NCI-H2227 treated with DMSO at 0.1 percent for 48 hours (cell line): ENCODE measurements at regions not wholly inside any gene's neighbourhood (a gene's known extent, or its start where the extent isn't known, plus 50 kb on each side); places are given as distances from the start of the nearest gene placed in this dataset.

Experiments
- DNase-seq: peaks from one replicate; lab custom pipeline; 2025; lab: John Stamatoyannopoulos, UW

DNA sequence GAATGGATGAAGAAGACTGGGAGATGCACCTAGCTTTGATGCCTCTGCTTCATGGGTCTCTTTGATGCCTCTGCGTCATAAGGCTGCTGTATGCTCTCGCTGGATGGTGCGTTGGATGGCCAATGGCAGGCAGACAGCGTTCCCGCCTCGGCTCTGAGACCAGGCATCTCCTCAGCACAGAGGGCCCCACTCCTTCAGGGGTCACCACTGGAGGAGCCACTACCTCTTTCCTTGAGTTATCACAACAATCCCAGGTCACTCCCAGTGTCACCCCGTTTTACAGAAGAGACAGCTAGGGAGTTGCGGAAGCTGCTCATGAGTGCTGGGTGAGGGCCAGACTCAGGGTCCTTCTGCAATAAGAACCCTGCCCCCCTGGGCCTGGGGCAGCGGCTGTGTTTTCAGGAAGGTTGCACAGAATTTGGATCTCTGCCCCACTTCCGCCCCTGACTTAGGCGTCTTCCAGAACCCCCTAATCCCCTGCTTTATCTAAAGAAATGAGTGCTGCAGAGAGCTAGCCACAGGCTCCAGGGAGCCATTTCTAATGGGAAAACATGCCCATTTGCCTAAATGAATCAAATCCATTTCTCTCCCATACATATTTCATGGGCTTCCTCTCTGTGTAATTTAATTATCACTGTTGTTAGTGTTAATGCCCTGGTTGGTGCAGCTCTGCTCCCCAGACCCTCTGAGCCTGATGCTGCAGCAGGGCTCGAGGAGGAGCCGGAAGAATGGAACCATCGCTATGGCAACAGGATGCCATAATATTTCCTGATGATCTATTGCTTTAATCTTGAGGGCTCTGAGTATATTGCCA, 131.8 kb upstream of the HS6ST1 start:
- DNase-seq, result no peak

DNA sequence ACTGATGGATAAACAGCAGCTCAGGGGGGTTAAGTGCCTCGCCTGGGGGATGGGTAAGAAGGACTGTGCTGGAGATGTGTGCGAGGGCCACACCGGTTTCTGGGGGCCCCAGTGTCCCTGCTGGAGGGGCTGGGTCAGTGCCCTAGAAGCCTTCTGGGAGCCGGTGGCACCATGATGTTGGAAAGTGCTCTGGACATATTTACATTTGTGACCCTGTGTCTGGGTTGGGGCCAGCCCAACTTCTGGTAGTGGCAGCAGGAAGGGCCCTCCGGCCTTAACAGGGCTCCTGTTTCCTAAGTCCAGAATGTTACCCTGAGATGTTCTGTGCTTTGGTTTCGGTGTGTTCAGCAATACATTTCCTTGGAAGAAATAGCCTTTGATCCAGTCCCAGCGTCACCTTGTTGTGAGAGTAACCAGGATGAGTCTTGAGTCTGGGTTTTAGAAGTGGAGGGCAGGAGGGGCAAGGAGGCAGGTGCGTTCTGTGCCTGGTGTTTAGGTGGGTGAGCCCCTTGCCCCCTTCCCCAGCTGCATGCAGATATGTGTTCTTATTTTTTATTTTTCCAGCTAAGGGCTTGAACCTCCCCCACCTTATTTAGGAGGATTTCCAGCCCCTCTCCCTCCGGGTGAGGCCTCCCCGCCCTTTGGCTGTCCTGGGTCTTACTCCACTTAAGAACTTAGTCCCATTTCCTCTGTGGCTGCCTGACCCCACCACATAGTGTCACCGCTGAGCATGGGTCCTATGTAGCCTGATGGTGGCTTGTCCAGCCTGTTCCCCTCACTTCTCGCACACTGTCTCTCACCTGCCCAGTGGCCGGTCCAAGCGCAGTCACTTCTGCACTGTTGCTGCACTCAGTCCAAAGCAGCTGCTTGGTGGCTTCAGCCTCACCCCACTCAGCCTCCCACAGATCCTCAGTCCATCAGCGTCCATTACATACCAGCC, 132.7 kb upstream of the HS6ST1 start:
- DNase-seq, result no peak

DNA sequence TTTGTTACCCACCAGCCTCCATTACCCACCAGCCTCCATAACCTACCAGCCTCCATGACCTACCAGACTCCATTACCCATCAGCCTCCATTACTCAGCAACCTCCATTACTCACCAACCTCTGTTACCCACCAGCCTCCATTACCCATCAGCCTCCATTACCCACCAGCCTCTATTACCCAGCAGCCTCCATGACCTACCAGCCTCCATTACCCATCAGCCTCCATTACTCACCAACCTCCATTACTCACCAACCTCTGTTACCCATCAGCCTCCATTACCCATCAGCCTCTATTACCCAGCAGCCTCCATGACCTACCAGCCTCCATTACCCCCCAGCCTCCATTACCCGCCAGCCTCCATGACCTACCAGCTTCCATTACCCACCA, 133.3 kb upstream of the HS6ST1 start:
- DNase-seq, result no peak

DNA sequence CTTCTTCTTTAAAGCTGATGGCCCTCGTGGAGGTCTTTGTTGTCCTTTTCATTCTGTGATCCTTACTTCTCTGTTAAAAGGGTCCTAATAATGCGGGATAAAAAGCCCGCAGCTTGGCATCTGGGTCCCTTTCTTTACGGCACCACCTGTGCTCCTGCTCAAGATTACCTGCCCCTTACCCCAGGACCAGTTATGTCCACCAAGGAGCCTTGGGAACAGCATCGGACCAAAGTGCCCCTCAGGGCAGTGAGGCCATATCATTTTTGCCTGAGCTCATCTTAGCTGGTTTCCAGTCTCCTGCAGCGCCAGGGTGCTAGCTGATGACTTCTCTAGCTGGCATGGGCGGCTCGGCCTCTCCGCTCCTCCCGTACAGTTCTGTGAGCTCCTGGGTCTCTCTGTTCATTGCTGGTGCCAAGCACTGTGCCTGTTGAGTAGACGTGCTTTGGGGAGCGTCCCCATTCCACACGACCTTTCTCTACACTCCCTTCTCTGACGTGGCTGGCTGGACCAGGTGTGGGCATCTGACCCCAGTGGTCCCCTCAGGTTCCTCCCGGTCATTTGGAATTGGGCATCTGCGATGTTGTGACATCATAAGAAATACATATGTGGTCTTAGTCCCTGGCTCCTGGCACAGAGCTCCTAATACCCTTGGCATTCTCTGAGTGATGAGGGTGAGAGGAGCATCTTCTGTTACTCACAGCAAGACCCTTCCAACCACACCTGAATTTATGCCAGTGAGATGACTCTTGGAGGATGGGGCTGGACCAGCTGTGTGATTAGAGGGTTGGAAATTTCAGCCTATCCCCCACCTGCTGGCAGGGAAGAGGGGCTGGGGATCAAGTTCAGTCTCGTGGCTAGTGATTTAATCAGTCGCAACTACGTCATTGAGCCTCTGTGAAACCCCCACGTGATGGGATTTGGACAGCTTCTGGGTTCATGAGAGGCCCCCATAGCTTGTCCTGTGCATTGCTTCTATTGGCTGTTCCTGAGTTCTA, 134.2 kb upstream of the HS6ST1 start:
- DNase-seq, result no peak

DNA sequence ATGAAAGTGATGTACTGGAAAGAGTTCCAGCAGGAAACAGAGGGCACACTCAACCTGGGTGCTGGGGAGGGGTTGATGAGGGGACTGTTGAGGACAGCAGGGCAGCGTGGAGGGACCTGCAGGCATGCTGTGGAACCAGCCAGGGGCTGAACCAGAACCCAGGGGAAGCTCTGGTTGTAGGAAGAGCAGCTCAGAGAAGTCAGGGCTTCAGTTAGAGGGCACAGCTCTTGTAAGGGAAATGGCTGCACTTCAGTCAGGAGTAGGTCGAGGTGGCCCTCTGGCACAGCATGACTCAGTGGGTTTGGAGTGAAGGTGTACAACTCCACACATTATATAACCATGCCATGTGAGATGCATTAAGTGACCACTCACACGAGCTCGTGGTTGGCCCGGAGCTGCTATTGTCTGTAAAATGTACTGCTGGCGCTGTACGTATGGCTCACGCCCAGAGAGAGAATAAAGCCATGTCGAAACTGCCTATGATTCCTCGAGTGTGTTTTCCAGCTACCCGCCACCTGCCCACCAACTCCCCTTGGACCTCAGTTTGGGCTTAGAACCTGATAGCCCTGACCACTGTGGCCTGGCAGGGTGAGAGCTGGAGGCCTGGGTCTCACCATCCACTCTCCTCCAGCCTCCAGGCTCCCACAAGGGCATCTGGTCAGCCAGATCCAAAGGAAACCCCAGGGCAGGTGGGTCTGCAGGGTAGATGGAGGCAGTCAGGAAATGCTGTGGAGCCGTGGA, 136.5 kb upstream of the HS6ST1 start:
- no peak for DNase-seq

DNA sequence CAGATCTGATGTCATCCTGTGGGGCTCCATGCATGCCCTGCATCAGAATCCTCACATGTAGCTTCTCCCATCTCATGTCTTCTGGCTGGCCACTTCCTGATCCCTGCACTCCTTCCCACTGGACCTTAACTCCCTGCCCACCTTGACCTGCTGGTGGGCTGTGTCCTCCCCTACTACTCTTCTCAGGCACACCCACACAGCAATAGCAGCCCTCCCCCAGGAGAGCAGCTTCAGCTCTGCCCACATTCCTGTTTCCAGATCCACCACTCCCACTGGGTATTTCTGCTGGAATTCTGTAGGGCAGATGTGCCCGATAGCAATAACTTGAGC, 137.0 kb upstream of the HS6ST1 start:
- no peak for DNase-seq

DNA sequence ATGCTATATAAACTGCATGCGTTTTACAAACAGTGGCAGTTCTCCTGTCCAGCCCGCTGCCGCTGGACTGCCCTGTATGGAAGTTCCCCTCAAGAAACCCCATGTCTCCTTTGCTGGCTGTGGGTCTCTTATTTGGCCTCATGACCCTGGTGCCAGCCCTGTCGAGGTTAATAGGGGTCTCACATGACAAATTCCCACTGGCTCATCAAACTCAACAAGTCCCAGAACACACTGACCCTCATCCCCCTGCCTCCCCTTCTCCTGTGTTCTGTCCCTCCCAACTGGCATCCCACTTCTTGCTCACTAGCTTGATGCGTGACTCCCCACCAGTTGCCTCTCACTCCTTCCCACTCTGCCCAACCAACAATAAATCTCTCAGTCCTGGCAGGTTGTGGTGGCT, 137.6 kb upstream of the HS6ST1 start:
- no peak for DNase-seq

DNA sequence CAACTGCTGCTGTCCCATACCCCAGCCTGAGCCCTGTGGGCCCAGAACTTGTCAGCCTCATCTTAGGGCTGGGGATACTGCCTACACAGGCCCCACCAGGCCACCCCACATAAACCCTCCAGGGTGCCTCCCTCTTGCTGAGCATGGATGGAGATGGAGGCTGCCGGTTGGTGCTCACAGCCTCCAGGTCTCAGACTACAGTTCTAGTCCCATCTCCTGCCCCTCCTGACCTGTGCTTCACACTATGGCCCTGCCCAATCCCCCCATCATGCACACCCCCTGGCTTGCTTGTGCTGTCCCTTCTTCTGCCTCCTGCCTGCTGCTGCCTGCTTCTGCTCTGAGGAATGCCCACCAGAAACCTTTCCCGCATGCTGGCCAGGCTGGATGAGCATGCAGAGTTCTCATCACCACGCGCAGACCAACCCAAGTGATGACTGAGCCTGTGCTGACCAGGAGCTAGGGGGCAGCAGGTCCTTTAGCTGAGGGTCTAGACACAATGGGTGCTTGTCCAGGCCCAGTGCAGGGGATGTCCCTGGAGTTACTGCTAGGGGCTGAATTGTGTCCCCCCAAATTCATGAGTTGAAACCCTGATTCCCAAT, 138.4 kb upstream of the HS6ST1 start:
- no peak for DNase-seq

DNA sequence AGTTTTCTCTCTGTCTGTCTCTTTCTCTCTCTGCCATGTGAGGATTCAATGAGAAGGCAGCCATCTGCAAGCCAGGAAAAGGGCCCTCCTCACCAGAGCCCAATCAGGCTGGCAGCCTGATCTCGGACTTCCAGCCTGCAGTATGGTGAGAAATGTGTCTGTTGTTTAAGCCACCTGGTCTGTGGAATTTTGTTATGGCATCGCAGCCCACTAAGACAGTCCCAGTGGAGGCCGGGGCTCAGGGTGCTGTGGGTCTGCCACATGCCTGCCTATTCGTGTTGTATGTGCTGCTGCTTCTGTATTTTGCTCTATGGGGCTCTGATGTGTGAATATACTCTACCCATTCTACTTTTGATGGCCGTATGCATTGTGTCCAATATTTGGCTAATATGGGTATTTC, 139.0 kb upstream of the HS6ST1 start:
- no peak for DNase-seq

DNA sequence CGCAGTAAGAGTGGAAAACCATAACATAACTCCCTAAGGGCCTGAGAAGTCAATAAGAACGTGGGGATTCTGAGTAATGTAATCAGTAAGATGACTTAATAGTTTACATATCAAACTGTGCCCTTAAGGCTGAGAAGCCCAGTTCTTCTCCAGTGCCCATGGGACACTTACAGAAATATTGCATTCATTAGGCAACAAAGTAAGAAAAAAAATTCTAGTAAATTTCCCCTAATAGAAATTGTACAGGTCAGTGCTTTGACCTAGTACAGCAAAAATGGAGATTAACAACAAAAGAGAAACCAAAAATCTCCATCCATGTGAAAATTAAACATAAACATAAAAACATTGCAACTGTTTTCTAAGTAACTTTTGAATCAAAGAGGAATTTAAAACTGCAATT, 139.8 kb upstream of the HS6ST1 start:
- DNase-seq, result no peak

DNA sequence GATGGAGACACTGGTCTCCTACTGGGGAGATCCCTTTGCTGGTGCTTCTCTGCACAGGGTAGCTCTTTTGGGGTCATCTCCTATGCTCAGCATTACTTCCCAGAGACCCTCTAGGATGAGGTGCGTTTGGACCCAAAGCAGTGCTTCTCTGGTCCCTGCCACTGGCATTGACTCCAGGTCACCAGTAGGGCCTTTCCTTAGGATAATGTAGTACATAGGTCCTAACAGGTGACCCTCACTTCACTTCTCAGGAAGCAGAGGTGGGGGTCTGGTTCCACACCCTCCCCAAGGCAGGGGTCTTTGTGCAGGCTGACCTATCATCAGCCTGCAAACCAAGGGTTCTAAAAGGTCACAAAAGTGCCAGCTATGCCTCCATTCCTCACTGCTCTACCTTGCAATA, 145.8 kb upstream of the HS6ST1 start:
- DNase-seq, result no peak

DNA sequence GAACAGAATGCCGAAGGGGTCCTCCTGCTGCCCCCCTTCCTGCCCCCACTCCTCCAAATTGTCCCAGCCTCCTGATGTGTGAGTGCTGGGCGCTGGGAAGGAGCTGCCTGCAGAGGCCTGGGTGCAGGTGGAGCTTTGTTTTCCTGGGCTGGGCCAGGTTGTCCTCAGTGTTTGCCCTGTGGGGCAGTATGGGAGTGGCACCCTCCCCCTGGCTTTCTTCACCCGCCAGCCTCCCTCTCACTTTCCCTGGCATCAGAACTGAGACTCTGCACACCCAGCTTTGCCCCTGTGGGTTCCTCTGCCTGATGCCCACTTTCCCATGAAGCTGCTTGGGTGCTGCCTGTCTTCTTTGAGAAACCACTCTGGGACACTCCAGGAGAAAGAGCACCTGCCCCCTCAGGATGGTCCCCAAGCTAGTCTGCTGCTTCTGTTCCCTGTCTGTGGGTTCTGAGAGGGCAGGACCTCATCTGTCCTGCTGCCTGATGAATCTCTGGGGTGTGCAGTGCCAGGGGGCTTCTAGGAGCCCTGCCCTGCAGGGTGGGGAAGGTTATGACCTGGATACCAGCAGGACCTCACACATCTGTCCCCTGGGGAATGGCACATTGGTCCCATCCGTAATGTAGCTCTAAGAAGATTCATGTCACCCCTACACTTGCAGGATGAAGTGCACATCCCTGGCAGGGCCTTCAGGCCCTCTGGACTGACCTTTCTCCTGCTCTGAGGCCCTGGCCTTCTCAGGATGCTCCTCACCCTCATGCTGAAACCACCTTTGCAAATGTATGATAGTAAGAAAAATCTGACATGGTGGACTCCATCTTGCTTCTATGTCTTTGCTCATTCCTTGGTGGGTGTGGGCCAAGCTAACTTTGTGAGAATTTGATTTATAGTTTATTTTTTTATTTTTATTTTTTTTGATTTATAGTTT, 146.8 kb upstream of the HS6ST1 start:
- DNase-seq, result no peak

DNA sequence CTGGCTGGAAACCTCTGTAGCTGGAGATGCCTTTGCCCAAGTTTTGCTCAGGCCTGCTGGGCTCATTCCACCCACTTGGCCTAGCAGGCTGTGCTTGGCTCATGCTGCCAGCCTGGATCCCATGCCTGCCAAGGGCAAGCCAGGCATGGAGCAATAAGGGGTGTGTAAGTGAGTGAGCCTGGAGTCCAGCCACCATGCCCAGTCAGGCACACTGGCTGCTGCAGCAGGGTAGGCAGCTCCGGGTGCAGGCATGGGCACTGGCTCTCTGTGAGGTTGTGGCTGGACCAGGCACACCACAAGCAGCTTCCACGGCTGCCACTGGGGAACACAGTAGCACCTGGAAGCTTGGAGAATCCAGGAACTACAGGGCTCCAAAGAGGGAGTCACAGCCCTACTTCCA, 147.7 kb upstream of the HS6ST1 start:
- DNase-seq, result no peak

DNA sequence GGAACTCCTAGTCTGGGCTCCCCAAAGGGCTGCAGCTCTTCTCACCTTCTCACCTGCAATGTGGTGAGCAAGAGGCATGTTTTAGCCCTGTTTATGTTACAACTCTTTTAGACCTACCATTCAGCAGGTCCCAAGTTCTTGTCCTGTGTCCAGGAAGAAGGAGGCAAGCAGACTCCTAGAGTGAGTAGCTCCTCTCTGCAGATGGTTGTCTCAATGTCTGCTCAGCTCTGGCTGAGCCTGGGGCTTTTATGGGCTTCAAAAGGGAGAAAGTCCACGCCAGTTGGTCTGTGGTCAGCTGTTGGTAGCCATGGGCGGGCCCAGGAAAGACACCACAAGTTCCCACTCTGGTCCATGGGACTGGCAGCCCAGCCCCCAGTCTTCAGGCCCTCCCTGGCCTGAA, 148.1 kb upstream of the HS6ST1 start:
- no peak for DNase-seq

DNA sequence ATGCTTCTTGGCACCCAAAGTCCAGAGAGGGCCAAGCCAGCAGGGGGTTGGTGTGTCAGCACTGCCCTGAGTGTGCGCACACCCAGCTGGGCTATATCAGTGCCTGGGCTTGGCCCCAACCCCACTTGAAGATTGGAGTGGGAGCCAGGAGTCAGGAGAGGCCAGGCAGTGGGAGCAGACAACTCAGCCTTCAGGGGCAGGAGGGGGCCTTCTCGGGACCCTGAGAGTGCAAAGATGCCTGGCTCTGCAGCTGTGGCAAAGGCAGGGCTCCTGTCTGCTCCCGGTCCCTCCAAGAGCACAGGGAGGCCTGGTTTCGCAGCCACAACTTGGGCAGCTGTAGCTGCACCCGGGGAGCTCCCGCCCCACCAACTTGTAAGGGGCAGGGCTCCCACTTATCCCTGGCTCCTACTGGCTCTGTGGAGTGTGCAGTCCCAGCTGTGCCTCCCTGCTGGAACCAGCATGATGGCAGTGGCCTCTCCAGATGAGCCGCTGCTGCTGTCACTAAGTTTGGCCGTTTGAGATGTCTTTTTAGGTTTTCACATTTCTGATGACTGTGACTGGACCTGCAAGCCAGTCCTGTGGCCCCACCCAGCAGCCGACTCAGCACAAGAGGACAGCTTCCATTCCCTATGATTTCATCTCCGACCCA, 148.8 kb upstream of the HS6ST1 start:
- DNase-seq, result no peak

DNA sequence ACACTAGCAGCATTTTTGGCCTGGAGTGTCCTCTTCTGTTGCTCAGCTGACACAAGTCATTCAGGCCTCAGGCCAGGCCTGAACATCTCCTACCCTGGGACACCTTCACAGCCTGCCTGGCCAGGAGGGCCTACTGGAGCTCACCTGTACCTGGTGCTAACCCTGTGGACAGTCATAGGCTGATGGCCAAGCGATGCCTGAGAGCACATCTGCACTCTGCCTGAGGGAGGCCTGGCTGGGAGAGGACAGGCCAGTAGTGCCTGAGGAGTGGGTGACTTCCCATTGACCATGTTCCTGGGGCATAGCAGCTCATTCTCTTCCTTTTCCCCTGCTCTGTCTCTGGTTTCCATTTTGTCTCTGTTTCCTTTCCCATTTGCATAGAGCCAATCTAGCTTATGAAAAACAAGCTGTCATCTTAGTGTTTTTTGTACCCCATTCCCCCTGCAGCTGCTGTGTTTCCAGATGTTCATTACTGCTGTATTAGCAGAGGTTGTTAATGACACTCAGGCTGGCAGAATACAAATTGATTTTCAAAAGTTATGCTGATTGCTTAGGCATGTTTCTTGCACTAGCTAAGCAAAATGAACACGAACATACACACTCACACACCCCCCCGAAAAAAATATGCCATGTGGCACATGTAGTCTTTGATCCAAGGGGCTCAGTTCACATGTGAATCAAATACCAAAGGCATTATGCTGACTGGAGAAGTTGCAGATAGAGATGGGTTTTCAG, 149.7 kb upstream of the HS6ST1 start:
- no peak for DNase-seq

DNA sequence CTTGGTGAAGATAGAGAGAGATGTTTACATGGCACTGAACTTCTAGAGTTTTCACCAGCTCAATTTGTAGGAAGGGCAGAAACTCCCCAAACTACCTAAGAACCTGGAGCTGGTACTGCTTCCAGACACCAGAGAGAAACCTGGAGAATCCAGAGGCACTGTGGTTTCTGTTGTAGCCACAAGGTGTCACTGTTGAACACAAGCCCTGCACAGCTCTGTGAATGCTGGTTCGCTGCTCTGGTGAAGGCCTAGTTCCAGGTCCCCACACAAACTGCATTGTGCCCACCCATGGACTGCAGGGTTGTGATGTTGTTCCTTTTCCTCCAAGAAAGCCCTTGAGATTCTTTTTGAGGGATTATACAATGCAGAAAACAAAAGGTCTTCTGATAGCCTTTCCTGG, 150.5 kb upstream of the HS6ST1 start:
- DNase-seq, result no peak

DNA sequence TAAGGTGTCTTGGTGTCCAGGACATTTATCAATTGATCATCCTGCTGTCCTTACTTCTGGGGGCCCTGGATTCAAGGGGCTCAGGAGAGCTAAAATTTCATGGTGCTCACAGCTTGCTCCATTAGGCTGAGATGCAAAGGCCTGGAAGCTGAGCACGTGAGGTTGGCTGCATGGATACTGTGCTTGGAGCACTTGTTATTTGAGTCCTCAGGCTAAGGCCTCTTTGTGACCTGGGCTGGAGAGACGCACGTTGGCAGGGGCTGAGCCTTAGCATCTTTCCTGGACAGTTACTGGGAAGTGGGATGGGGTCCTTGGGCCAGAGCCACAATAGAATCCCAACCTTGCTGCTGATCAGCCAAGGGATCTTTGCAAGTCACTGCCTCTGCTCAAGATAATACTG, 151.2 kb upstream of the HS6ST1 start:
- DNase-seq, result no peak

DNA sequence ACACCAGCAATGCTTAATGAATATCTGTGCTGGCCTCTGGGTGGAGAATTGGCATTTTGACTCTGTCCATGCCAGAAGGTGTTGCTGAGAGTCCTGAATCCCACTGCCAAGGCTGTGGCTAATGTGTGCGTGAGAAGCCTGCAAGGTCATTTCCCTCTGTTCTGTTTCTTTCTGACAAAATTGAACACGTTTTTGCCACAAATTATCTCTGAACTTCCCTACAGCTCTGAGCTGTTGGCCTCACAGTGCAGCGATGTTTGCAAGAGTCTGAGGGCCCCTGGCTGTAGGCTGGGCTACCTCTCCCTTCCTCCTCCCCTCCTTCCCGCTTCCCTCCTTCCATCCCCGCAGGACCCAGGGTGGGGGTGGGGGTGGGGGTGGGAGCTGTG, 154.1 kb upstream of the HS6ST1 start:
- no peak for DNase-seq
